DMS 273 treated with DMSO at 0.1 percent for 48 hours (cell line): ENCODE measurements at regions not wholly inside any gene's neighbourhood (a gene's known extent, or its start where the extent isn't known, plus 50 kb on each side); places are given as distances from the start of the nearest gene placed in this dataset.

Experiments
- DNase-seq: peaks from one replicate; lab custom pipeline; 2025; lab: John Stamatoyannopoulos, UW

GRCh38 chr20:56957737-56958553 is 308.5 kb downstream of the BMP7 start:
- peak; percentile 90 for DNase-seq

- no peak for DNase-seq
These were observed 301.5 kb downstream of the BMP7 start for GRCh38 chr20:56964901-56965300.

- no peak for DNase-seq
These were observed 298.5 kb downstream of the BMP7 start for GRCh38 chr20:56967916-56968315.

GRCh38 chr20:56968376-56969048 is 297.9 kb downstream of the BMP7 start:
- no peak for DNase-seq

- no peak for DNase-seq
These were observed 291.8 kb downstream of the BMP7 start for GRCh38 chr20:56974499-56975250.

- no peak for DNase-seq
These were observed 290.6 kb downstream of the BMP7 start for GRCh38 chr20:56975838-56976237.

GRCh38 chr20:56976336-56976735 is 290.1 kb downstream of the BMP7 start:
- no peak for DNase-seq

- DNase-seq = peak; percentile 20
These were observed 288.0 kb downstream of the BMP7 start for GRCh38 chr20:56978475-56978874.

- no peak for DNase-seq
These were observed 287.3 kb downstream of the BMP7 start for GRCh38 chr20:56979125-56979524.

- DNase-seq = no peak
These were observed 285.1 kb downstream of the BMP7 start for GRCh38 chr20:56981301-56981700.

GRCh38 chr20:56983813-56984212 is 282.6 kb downstream of the BMP7 start:
- no peak for DNase-seq

GRCh38 chr20:56985066-56985685 is 281.3 kb downstream of the BMP7 start:
- DNase-seq = no peak

GRCh38 chr20:56986476-56986875 is 280.0 kb downstream of the BMP7 start:
- no peak for DNase-seq

GRCh38 chr20:56986931-56987720 is 279.3 kb downstream of the BMP7 start:
- DNase-seq = no peak

- no peak for DNase-seq
These were observed 278.5 kb downstream of the BMP7 start for GRCh38 chr20:56987986-56988385.

- no peak for DNase-seq
These were observed 278.0 kb downstream of the BMP7 start for GRCh38 chr20:56988446-56988845.

GRCh38 chr20:56989516-56989915 is 276.9 kb downstream of the BMP7 start:
- DNase-seq = no peak

GRCh38 chr20:56993020-56993559 is 273.4 kb downstream of the BMP7 start:
- DNase-seq = no peak

GRCh38 chr20:56994006-56994405 is 272.4 kb downstream of the BMP7 start:
- no peak for DNase-seq

- no peak for DNase-seq
These were observed 271.3 kb downstream of the BMP7 start for GRCh38 chr20:56995149-56995548.

GRCh38 chr20:56995635-56996075 is 270.8 kb downstream of the BMP7 start:
- DNase-seq = no peak
